ENCODE measurements at regions not wholly inside any gene's neighbourhood (a gene's known extent, or its start where the extent isn't known, plus 50 kb on each side); places are given as distances from the start of the nearest gene placed in this dataset.

GRCh38 chr4:164438321-164438720 lies 315.6 kb upstream of the SMIM31 start:
- no peak for DNase-seq

- DNase-seq, result no peak
Measured at GRCh38 chr4:164439037-164439436, 314.9 kb upstream of the SMIM31 start.

- DNase-seq, result no peak
Measured at GRCh38 chr4:164440199-164440598, 313.7 kb upstream of the SMIM31 start.

DNA sequence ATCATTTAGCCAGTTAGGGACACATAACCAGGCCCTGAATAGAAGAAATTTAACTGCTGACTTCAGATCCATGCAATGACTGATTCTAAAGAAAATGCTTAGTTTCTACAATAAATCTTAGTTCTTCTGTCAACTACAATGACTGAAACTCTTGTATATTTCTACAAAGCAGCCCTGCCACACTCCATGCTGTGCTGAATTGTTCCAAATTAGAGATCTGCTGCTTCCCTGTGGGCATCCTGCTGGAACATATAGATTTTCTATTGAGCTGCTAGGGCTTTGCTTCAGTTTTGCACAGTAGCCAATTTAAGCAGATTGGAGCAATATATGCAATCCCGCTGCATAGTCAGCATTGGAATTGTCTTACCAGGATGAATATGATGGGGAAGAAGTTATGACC lies 312.8 kb upstream of the SMIM31 start:
- no peak for DNase-seq

- no peak for DNase-seq
Measured at GRCh38 chr4:164442180-164442579, 311.8 kb upstream of the SMIM31 start.

DNA sequence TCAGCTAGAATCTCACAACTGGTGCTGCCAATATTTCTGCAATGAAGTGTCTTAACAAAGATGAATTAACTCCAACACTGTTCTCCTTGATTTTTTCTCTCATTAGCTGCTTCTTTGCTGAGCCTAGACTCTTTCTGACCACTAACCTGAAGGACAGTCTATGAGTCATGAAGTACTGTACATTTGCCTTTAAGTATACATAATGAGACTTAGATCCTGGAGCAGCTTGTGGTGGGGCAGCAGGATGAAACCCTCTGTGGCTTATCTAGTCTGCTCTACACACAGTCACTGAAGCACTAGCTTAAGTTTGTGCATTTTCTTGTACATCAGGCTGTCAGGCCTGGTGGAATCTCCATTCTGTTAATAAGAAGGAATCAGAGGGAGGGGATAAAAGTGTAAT lies 307.4 kb upstream of the SMIM31 start:
- no peak for DNase-seq

DNA sequence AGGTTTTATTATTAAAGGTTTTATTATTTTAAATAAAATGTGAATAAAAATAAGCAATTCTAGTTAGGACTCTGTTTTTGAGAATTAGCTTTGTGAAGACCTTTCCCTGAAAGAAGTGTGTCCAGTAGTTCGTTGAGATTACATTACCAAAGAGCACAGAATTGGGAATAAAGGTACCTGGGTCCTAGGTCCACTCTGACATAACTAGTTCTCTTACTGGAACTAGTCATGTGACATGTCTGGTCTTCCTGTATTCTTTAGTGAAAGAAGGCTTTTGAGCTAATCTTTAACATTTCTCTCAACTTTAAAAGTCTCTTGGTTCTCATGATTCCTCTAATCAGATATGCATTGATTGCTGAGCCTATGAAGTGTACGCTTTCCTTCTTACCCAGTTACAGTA lies 292.0 kb upstream of the SMIM31 start:
- DNase-seq, result no peak

- no peak for DNase-seq
Measured at GRCh38 chr4:164462471-164462870, 291.5 kb upstream of the SMIM31 start.

DNA sequence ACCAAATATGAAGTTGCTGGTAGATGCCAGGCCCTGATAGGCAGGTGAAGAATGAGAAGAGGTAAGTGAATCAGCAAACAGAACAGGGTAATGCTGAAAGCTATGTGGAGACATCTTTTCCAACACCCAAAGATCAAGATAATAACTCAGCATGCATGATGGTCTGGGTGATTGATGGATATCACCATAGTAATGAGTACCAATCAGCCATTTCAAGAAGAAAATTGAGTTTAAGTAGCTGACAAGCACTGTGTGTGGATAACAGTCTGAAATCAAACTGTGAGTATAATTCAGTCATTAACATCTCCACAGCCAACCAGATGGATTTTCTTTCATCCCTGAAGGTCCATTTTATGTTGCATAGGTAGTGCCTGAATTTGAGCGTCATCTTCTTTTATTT lies 289.6 kb upstream of the SMIM31 start:
- DNase-seq, result no peak

DNA sequence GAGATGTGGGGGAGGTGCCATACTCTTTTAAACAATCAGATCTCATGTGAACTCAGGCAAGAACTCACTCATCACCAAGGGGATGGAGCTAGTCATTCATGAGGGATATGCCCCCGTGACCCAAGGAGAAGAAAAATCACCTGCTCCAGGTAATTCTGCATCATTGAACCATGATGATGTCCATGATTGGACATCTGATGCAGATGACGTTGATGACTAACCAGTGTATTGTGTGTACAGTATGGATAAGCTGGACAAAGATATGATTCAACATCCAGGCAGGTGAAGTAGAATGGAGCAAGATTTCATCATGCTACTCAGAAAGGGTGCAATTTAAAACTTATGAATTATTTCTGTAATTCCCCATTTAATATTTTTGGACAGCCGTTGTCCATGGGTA lies 286.4 kb upstream of the SMIM31 start:
- no peak for DNase-seq

DNA sequence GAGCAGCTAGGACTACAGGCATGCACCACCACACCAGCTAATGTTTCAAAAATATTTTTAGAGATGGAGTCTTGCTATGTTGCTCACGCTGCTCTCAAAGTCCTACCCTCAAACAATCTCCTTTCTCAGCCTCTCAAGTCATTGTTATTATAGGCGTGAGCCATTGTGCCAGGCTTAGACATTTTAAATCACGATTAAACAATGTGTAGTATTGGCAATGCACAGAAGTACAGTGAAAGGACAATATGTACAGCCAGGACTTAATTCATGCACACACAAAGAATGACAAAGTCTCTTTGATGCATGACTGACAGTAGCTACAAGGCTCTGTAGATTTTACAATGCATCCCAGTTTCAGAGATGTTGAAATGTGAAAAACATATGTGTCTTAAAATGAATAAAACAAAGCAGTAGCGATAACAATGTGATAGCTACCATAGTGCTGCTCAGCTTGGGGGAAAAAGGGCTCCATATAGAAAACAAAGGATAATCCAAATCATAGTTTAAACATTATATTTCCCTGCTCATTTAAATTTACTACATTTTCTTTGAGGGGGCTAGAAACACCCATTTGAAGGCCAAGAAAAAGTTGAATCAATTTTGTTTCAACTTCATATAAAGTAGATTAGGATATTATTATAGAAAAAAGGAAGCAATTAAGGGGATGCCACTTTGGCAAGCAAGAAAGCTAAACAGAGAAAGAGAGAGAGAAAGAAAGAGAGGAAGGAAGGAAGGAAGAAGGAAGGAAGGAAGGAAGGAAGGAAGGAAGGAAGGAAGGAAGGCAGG lies 272.4 kb upstream of the SMIM31 start:
- no peak for DNase-seq

- no peak for DNase-seq
Measured at GRCh38 chr4:164482092-164482404, 271.9 kb upstream of the SMIM31 start.

DNA sequence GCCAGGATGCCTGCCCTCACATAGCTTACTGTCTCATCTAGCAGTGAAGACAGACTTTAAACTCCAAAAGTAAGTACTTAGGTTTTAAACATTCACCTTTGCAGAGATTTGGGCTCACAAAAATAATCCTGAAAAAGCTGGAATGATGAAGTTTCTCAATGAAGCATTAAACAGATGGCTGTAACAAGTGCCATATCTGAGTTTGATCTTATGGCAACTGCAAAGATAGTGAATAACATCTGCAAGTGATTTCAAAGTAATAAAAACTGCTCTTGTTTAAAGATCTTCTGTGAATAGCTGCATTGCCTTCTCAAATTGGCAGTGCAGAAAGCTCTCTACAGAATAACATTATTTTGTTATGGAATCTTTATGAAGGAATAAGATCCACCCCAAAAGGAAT lies 271.2 kb upstream of the SMIM31 start:
- DNase-seq, result no peak

DNA sequence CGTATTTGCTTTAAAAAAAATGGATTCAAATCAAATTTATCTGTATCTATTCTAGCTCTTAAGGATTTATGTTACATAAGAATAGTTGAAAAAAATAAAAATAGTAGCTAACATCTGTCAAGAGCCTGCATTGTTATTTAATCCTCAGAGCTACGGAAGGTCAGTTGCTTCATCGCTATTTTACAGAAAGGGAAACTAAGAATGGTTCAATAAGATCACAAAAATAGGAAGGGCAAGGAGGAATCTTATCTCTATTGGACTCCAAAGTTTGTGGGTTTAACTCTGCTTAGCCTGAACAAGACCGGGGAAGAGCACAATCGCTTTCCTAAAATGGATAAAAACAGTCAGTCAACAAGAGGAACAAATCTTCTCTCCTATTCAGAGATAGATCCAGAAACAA lies 270.2 kb upstream of the SMIM31 start:
- no peak for DNase-seq

DNA sequence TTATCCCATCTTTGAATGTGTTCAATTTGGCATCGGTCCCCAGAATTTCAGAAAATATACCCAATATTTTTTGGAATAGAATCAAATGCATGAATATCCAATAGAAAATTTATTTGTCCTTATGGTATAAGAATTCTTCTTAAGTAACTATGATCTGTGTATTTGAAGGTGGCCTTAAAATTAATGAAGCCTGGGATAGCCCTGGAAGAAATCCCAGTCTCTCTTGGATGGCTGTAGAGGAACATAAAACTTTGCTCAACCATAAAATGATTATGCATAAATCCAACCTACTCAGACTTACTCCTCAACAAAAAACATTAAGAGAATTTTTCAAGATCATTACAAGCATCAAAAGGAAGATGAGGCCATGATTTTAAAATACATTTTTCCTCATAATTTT lies 269.4 kb upstream of the SMIM31 start:
- no peak for DNase-seq

GRCh38 chr4:164485136-164485535 lies 268.8 kb upstream of the SMIM31 start:
- no peak for DNase-seq

DNA sequence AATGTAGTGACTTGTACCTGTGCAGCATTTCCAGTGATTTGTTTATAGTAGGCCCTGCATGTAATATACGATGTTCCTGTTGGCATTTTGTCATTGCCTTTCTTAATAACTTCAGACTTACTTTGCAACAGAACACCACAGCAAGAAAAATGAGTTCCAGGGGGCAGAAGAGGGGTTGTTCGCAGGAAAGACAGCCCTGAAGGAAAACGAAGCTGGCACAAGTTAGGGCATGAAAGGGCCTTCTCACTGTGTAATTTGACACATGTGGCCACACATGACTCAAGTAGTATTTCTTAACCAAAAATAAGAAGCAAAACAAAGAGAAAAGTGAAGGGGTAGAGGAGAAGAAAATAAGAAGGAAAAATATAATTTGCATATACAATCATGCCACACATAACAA lies 265.8 kb upstream of the SMIM31 start:
- no peak for DNase-seq

DNA sequence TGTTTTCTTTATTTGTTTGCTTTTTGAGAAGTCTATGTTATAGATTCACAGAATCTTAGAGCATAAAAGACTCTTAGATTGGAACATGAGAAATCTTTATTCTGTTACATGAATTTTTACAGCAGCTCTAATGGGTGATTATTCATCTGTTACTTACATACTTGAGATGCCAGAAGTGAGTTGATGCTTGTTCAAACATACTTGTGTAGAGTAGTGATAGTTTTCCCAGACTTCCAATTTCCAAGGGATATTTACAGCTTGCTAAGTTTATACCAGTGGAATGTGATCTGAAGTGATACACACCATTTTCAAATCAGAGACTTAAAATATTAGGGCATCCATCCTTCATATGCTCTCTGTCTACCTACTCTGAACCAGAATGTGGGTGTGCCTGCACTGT lies 252.9 kb upstream of the SMIM31 start:
- no peak for DNase-seq

- no peak for DNase-seq
Measured at GRCh38 chr4:164503874-164504273, 250.1 kb upstream of the SMIM31 start.

GRCh38 chr4:164508097-164508496 lies 245.8 kb upstream of the SMIM31 start:
- no peak for DNase-seq

GRCh38 chr4:164508771-164509170 lies 245.2 kb upstream of the SMIM31 start:
- DNase-seq, result no peak

- no peak for DNase-seq
Measured at GRCh38 chr4:164509951-164510350, 244.0 kb upstream of the SMIM31 start.

- no peak for DNase-seq
Measured at GRCh38 chr4:164512124-164512523, 241.8 kb upstream of the SMIM31 start.

DNA sequence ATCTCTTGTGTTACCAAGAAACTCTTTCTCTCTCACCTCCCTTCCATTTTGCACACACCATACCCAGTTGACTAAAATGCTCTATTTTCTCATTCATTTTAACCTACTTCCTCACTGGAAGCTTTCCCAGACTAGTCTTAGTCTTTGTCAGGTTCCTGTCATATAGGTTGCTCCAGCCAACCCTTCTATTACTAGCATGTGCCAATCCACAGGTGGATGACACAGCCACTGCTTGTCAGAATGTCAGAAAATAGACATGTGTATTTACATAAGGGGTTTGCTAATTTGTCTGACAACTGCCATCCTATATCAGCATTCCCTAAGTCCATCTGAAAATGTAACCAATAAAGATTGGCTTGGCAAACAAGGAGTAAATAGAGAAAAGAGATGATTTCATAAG lies 239.2 kb upstream of the SMIM31 start:
- DNase-seq, result no peak

DNA sequence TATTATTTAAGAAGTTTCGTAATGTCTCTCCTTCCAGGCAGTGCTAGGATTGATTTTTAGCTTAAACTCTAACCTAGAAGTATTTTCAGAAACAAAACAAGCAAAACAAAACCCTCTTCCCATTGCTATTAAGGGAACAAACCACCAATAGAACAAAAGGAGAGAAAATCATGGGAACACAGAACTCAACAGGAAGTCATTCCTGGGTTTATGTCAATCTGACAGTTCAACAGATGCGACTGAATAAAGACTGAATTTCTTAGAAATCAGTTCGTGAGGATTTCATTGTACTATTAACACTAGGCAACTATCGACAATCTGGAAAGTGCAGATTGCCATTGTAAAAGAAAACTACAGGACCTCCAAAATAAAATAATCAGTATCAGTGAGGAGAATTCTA lies 229.1 kb upstream of the SMIM31 start:
- DNase-seq, result no peak

All from NCI-H69 (cell line).